Kidney tubule cell (primary cell): ENCODE measurements at regions not wholly inside any gene's neighbourhood (a gene's known extent, or its start where the extent isn't known, plus 50 kb on each side); places are given as distances from the start of the nearest gene placed in this dataset.
"Not testable (repeated sequence)": the region's sequence is repeated elsewhere in the genome, so short reads cannot be mapped to it uniquely, and the experiment has no call there.

Source experiments
- DNase-seq: peaks from one replicate; pipeline ENCODE4 v3.0.0-alpha.2; 2018; ENCODE audit warnings: low spot score

DNA sequence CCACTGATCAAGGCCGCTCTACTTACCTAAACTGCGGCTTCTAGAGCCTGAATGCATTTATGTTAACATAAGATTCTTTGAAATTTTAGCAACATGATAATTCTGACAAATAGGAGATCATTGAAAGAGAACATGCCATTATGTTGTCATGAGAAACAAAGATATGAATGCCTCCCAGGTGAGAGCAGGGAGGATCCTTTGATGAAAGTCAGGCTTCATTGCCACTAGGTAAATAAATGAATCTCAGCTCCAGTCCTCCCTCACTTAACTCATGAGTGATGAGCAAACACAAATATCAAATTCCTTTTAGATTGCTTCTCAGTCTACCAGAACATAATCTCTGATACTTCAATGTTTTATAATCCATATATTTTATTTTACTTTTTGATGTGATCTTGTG, 463.2 kb upstream of the CDH7 start:
- peak; percentile 5 for DNase-seq

DNA sequence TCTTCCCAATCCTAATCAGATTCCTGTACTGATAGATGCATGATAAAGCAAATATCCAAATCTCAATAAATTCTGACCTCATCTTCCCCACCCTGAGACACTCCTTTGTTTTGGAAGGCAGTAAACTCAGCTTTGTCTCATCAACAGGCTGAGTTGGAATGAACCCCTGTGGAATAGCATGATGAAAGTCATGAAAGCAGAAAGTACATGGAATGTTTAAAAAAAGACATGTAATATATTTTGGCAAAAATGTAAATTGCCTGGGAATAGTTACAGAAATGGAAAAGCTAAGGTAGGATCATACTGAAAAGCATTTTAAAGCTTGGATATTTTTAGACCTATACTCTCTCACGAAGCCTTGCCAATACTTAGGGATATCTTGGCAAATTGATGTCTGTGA, 468.7 kb upstream of the CDH7 start:
- DNase-seq = no peak

DNA sequence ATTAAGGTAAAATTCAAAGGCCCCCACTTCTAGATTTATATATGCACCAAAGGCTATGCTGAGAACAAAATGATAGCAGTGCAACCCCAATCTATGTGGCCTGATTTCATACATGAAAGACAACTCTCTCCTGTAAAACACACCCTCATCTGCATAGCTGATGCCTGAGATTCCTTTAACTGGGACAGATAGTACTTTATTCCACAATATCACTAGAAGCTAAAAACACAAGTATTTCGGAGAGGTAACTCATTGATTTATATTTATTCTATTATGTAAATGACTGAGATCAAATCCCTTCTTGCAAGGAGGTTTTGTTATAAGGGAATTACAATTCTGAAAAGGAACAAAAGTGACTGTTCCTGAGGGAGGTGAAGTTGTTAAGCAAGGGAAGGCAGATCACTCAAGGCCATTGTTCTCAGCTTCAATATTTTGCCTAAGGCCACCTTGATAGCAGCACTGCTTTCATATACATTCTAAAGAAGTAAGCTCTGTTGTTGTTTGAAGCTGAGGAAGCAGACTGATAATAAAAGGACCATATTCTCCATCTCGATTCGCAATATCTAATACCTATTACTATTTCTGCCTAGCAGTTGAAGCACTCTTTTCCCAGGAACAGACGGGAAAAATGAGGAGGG, 471.0 kb upstream of the CDH7 start:
- DNase-seq = no peak

DNA sequence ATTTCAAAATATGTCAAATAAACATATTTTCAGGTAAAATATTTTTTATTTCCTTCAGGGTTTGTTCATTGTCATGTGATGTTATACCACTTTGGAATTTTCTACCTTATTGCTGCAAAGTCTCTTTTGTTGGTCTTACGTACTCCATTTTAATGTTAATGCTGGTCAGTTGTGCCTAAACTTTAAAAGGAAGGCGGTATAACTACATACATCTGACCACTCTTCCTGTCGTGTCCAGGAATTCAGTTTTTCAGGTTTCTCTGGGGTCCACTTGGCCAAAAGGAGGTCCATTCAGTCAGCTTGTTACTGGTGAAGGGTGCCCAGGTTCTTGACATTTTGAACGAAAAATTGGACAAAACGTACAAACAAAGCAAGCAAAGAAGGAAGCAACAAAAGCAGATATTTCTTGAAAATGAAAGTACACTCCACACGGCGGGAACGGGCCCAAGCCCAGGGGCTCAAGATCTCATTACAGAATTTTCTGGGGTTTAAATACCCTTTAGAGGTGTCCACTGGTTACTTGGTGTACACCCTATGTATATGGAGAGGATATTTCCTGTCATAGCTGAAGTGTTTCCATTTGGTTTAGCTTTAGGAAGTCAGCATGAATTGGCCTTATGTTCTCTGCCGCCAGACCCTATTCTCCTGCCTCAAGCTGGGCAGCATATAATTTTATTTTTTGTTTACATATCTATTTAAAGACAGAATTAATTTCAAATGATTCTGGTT, 471.7 kb upstream of the CDH7 start:
- no peak for DNase-seq

DNA sequence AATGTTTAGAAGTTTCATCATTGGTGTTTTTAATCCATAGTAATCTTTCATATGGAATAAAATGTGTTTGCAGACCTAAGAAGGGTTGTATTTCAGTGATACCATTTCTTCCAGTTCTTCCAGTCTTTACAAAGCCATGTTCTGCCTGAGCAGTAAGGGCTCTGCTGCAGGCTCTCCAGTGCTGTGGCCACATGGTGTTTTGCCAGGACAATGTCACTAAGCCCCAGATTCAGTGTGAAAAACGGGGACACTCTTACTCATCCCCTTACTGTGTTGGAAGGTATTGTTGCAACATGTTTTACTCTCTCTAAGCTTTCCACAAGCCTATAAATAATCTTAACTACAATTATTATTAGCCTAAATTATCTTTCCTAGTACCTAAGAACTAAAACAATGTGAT, 481.4 kb upstream of the CDH7 start:
- no peak for DNase-seq

DNA sequence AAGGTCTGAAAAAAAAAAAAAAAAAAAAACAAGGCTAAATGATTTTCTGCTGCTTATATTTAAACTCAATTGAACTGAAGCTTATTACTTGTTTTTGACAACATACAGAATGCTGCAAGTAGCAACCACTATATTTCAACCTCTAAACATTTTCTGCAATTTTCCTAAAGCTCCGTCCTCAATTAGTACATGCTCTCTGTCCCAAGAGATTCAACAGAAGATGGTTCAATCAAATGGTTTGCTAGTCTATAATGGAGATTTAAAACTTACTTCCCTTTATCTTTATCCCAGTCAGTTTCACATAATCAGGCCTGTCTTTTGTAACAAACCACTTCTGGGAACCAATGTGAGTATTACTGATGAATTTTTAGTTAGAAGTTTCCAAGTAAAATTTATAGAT, 485.1 kb upstream of the CDH7 start:
- DNase-seq = no peak

DNA sequence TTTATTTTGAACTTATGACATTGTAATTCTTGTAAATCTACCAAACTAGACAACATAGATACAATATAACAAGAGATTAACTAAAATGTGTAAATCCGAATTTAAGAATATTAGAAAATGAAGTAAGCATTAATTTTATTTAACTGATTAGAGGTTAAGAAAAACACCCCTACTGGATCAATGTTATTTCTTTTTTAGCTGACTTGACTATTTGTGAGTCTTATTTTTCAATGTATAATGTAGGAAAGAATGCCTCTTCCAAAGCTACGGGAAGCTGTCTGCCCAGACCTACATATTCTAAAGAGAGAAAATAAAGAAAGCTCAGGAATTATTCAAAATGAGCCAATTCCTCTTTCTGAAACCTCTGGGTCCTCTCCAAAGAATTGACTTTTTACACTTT, 490.8 kb upstream of the CDH7 start:
- no peak for DNase-seq

DNA sequence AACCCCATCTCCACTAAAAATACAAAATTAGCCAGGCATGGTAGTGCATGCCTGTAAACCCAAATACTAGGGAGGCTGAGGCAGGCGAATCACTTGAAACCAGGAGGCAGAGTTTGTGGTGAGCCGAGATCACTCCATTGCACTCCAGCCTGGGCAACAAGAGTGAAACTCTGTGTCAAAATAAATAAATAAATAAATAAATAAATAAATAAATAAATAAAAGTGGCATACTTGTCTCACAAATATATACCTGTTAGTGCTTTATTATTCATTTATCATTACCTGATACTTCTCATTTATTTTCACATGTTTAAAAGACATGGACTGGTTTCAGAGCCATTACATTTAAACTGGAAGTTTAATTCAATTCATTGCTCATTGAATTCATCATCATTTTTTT, 491.4 kb upstream of the CDH7 start:
- no peak for DNase-seq

DNA sequence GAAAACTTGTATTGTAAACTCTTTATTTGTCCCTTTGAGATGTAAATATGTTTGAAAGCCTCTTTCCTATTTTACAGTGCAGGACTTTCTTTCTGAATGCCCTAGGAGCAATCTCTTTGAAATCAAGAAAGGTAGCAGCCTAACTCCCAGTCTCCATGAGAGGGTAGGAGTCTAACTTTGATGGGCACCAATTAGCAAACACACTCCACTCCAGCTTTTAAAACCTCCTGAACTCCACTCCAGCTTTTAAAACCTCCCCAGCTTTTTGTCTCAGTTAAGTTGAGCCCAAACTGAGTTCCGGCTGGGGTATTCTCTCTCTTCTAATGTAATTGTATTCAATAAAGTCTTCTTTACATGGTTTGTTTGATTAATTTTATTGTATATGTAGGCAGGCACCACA, 493.7 kb upstream of the CDH7 start:
- no peak for DNase-seq

DNA sequence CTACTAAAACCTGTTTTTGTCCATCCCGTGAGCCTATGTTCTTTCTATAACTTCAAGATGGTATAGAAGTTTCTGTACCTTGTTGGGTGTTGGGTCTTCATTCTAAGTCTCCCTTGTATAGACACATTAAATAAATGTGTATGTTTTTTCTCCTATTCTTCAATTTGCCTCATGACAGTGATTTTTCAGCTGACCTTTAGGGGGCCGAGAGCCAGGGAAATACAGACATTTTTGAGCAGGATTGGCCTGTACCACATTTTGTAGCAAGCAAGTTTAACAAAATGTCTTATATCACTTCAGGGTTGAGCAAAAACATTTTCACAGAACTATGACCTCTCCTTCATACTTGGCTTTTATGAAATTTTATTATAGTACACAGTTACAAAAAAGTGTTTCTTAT, 495.4 kb upstream of the CDH7 start:
- no peak for DNase-seq

DNA sequence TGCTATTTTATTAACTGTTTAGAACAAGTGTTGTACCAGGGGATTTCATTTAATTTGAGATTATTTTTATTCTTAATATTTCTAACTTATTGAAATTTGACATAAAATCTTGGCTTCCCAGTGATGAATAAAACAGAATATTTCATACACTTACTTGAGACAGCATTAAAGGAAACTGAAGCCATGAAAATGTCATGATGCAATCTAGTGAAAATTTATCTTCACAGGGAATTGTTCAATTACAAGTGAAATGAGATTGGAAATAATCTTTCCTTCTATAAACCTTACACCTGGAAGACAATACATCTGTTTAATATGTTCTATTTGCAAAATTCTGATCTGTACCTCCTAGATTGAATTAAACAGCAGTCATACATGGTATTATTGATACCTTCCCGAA, 511.0 kb upstream of the CDH7 start:
- DNase-seq = no peak

DNA sequence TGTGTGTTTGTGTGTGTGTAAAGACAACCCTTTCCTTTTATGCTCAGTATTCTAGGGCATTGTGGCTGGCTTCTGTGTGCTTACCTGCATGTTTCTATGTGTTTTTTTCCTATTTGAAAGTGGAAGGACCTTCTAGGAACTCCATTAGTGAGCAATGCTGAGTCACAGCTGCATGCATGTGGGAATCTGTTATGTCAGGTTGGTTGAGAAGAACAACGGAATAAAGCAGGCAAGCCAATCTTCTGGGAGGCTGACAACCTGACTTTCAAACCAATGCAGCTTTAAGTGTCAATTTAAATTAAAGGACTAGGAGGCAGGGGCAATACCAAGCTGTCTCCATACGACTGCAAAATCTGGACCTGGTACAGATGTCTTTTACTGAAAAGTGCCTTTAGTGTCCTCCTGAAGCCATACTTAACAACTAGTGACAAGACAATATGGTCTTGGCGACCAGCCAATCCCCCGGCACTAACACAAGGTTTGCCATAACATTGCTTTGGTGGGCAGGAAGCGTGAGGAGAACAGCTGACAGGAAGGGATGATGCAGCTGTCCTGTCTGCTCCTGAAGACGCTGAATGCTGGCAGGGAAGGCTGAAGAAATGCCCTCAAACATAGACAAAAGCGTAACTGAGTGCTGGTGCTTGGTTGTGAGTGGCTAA, 514.7 kb upstream of the CDH7 start:
- peak; percentile 48 for DNase-seq

DNA sequence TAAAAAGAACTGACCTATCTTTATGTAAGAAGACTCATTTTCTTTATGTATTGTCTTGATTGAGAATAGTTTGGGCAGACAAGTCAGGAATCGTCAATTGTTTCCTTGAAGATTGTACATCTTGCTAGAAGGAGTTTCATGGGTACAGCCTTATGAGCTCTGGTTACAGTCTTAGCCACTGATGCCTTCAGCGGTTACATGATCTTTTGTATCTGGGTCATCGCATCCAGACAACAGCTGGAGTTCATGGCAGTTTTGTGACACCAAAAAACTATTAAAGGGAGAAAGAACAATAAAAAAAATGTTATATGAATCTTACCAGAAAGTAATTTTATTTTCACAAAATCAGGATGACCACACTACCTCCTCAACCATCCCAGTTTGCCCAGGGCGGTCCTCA, 520.5 kb upstream of the CDH7 start:
- DNase-seq = no peak

DNA sequence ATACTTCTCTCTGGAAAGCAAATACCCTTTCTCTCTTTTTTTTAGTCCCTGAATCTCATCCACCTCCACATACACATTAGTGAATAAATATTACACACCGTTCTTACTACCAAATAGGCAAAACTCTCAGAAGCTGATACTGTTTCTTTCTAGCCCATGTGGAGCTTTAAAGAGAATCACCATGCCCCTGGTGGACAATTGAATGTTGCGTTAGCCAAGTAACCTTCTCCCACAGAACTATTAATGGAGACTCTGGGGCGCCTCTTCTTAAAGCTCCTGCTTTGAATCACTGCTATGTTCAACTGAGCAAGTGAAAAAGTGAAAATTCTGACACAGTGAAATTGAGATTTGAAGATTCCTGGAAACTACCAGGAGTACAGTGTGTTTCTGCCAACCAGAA, 522.8 kb upstream of the CDH7 start:
- no peak for DNase-seq

DNA sequence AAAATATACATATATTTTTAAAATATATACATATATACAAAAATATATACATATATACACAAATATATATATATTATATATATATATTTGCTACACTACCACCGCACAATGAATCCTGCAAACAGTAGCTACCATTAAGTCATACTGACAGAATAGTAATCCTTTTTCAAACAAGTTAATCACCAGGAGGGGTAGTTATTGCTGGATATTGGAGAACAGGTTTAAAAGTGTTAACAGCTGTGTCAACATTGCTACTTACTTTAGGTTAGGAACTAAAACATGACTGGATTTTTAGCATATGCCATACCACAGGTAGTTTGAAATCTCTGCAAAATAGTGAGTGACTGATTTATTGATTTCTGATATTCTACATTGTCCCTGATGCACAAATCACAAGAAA, 529.1 kb upstream of the CDH7 start:
- DNase-seq = no peak

DNA sequence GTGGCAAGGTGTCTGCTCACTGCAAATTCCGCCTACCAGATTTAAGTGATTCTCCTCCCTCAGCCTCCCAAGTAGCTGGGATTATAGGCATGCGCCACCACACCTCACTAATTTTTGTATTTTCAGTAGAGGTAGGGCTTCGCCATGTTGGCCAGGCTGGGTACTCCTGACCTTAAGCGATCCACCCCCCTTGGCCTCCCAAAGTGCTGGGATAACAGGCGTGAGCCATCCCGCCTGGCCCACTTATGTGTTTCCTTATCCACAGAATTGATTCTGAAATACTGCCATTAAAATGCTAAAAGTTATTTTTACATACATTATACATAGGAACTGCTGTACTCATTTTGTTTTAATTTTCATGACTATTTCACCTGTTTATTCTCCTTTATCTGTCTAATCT, 529.7 kb upstream of the CDH7 start:
- no peak for DNase-seq

DNA sequence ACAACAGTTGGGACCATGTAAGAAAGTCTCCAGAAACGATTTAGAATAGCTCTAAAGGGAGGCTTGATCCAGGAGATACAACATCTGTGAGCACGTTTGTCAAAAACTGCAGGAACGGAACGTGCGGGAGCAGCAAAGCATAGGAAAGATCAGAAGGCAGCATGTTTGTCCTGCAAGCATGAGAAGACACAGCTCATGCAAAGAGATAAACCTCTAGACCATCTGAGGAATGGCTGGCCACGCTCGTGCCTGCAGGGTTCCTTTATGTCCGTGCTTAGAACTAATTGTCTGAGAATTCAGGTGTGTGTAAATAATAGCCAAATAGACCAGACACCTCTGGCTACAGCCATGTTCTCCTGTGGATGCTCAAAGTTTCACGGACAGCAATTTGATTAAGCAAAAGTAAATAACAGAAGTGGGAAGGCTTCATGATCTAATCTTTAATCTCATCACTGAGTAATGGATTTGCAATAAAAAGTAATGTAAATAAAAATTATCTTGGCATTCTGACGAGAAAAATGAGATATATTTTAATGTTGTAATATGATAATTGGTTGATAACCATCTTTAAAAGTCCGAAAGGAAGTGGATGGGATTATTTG, 534.8 kb upstream of the CDH7 start:
- no peak for DNase-seq

DNA sequence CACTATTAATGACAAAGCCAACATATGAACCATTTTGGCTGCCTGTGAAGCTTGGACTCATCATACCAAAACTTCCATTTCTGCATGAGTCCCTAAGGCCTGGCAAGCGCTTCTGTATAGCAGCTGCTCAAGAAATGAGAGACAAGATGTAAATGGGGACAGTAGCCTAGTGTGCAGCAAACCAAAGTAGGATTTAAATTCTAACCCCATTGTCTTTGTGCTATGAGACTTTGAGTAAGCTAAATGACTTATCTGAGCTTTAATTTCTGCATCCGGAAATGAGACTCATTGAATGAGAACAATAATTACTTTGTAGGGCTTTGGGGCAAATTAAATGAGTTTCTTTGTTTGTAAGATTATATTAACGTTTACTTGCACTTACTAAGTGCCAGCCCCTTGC, 536.4 kb upstream of the CDH7 start:
- no peak for DNase-seq

DNA sequence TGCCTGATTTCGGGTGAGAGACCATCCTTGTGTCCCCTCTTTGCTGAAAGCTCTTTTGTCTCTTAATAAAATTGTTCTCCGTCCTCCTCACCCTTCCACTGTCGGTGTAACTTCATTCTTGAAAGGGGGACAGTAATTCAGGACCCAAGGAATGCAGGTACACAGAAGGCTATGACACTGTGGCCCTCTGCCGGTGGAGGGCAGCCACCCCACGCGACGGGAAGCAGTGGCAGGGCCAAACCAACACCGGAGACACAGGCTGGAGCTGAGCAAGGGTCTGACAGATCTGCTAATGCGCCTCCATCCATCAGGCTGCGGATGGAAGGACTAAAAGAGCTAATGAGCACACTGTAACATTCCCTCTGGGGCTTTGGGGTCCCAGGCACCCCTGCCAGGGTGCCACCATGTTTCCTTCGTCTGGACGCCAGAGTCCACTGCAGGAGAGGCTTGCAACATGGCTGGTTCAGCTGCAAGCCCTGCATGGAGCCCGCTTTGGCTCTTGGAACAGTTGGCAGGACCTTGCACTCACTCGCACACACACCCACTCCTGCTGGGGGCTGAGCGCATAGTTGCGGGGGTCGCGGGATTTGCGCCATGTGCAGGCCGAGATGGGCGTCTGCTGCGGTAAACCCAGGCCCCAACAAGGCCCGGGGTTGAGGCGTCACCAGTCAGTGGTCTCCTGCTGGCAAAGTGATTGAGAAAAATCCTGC, 544.1 kb upstream of the CDH7 start:
- no peak for DNase-seq

DNA sequence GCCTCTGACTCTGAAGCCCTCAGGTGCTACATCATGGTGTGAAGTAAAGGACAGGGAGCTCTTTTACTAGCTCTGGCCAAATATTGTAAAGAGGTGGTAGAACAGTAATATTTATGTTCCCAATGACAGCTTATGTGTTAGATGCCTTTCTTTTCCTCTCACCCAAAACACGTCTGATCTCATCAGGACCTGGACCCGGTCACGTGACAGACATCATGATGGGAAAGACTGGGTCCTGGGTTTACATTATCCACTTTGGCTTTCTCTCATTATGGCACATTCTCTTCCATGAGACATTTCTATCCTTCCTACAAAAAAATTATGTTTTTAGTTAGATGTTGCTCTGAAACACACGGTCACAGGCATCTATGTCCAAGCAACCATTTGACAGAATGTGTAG, 548.7 kb upstream of the CDH7 start:
- DNase-seq = no peak

DNA sequence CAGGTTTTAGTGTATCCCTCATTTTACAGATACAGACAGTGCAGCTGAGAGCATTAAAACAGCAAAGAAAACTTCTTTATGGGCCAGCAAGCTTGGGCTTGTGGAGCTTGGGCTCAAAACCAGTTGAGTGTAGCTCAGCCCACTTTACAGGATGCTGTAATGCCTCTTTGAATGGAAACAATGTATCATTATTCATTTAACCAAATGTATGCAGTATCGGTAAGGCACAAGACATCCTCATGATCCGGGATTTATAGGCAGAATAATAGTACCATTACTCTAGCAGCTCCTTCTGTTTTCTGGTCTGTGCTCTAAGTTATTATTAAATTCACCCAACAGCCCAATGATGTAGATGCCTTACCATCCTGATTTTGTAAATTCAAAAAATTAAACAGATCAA, 575.1 kb upstream of the CDH7 start:
- DNase-seq = no peak

DNA sequence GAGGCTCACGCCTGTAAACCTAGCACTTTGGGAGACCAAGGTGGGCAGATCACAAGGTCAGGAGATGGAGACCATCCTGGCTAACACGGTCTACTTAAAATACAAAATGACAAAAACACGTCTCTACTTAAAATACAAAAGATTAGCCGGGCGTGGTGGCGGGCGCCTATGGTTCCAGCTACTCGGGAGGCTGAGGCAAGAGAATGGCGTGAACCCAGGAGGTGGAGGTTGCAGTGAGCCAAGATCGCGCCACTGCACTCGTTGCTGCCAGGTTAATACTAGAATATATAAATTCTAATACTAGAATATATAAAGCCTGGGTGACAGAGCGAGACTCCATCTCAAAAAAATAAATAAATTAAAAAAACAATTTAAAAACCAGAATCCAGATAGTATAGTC, 588.7 kb upstream of the CDH7 start:
- not testable (repeated sequence) for DNase-seq
